ENCODE measurements at regions not wholly inside any gene's neighbourhood (a gene's known extent, or its start where the extent isn't known, plus 50 kb on each side); places are given as distances from the start of the nearest gene placed in this dataset.

DNA sequence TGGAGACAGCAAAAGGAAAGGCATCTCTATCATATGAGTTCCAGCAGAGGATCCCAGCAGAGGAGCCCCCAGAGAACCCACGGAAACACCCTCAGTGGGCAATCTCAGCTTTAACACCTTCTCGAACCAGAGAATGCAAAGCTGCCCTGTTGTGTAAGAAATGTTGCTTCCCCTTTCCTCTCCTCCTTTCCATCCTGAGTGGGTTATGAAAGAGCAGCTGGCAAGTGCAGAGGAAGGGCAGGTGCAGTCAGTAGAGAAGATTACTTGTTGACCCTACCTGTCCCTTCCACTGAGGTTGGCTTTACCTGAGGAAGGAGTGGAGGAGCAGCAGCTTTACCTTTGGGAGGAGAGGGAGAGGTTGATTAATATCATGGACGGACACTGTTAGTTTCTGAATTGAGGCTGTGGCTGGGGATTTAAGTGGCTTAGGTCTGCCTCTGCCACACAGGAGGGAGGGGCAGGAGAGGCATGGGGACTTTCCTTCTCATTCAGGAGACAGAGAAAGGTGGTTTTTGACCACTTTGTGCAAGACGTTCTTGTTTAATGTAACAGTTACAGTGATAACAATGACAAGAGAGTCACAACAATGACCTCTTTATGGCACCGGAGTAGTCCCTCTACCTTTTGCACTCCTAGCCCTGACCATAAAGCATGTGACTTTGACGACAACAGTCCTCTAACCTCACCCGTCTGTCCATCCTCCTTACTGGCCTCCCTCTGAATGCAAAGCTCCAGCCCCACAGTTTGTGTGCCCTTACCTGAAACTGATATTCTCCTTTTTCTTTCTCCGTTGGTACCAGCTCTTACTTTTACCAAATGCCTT is 254.8 kb downstream of the NSG2 start:
- no peak overlapping the region for H3K27ac ChIP-seq
- H3K4me3 ChIP-seq: no peak overlapping the region
- ATAC-seq (ENCODE audit: insufficient number of reproducible peaks, low FRiP score, low read depth) (no peak), DNase-seq (ENCODE audit: low spot score) (no peak)
- H3K9me3 ChIP-seq: no peaks in the 10 kb centered on the region
- no peaks in the 10 kb centered on the region for H3K36me3 ChIP-seq
- H3K4me1 ChIP-seq (ENCODE audit: control insufficient read depth in 1 of 2, low read depth in 2 of 2): peaks cover 3 to 18% of the 10 kb centered on the region in 2 donors
- TF ChIP-seq, protein P1, sequence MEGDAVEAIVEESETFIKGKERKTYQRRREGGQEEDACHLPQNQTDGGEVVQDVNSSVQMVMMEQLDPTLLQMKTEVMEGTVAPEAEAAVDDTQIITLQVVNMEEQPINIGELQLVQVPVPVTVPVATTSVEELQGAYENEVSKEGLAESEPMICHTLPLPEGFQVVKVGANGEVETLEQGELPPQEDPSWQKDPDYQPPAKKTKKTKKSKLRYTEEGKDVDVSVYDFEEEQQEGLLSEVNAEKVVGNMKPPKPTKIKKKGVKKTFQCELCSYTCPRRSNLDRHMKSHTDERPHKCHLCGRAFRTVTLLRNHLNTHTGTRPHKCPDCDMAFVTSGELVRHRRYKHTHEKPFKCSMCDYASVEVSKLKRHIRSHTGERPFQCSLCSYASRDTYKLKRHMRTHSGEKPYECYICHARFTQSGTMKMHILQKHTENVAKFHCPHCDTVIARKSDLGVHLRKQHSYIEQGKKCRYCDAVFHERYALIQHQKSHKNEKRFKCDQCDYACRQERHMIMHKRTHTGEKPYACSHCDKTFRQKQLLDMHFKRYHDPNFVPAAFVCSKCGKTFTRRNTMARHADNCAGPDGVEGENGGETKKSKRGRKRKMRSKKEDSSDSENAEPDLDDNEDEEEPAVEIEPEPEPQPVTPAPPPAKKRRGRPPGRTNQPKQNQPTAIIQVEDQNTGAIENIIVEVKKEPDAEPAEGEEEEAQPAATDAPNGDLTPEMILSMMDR (IDR thresholded peaks at IDR 0.05): no peak
- H3K27me3 ChIP-seq (replicated peaks; ENCODE audit: insufficient read depth): no peaks in the 10 kb centered on the region

GRCh38 chr5:174300941-174301761 is 255.6 kb downstream of the NSG2 start:
- H3K27ac ChIP-seq: no peak overlapping the region
- H3K36me3 ChIP-seq: no peaks in the 10 kb centered on the region
- H3K9me3 ChIP-seq: no peaks in the 10 kb centered on the region
- TF ChIP-seq, protein P1 (IDR thresholded peaks at IDR 0.05): no peak
- H3K4me3 ChIP-seq: no peak overlapping the region
- H3K27me3 ChIP-seq (replicated peaks; ENCODE audit: insufficient read depth): no peaks in the 10 kb centered on the region
- no peak for DNase-seq (ENCODE audit: low spot score)
- no peak for ATAC-seq (ENCODE audit: insufficient number of reproducible peaks, low FRiP score, low read depth)
- peaks cover 3 to 18% of the 10 kb centered on the region in 2 donors for H3K4me1 ChIP-seq (ENCODE audit: control insufficient read depth in 1 of 2, low read depth in 2 of 2)

GRCh38 chr5:174301848-174302625 is 256.5 kb downstream of the NSG2 start:
- H3K4me3 ChIP-seq: no peak overlapping the region
- no peak overlapping the region for H3K27ac ChIP-seq
- H3K9me3 ChIP-seq: no peaks in the 10 kb centered on the region
- DNase-seq (ENCODE audit: low spot score) (no peak), ATAC-seq (ENCODE audit: insufficient number of reproducible peaks, low FRiP score, low read depth) (no peak)
- H3K36me3 ChIP-seq: no peaks in the 10 kb centered on the region
- TF ChIP-seq, protein P1 (IDR thresholded peaks at IDR 0.05): no peak
- no peaks in the 10 kb centered on the region for H3K27me3 ChIP-seq (replicated peaks; ENCODE audit: insufficient read depth)
- peaks cover 3 to 18% of the 10 kb centered on the region in 2 donors for H3K4me1 ChIP-seq (ENCODE audit: control insufficient read depth in 1 of 2, low read depth in 2 of 2)

- Histone ChIP-seq H3K27ac (no peak overlapping the region), H3K27me3 (replicated peaks; ENCODE audit: insufficient read depth) (no peaks in the 10 kb centered on the region), H3K9me3 (no peaks in the 10 kb centered on the region), H3K4me3 (no peak overlapping the region), H3K4me1 (ENCODE audit: control insufficient read depth in 1 of 2, low read depth in 2 of 2) (peaks cover 3 to 22% of the 10 kb centered on the region in 2 donors), H3K36me3 (no peaks in the 10 kb centered on the region)
- no peak for ATAC-seq (ENCODE audit: insufficient number of reproducible peaks, low FRiP score, low read depth)
- TF ChIP-seq, protein P1 (IDR thresholded peaks at IDR 0.05): no peak
- DNase-seq (ENCODE audit: low spot score): no peak
Observed at GRCh38 chr5:174303035-174303434, 257.5 kb downstream of the NSG2 start.

Data from thoracic aorta (tissue), 2 donors.